Caco-2 (cell line): ENCODE measurements at regions not wholly inside any gene's neighbourhood (a gene's known extent, or its start where the extent isn't known, plus 50 kb on each side); places are given as distances from the start of the nearest gene placed in this dataset.

Source experiments
- BruUV-seq: library from RNA; stranded (reverse); fragments of 400-500 nt; replicated peaks from 2 replicates; lab custom pipeline; 2021; lab: Mats Ljungman, UMichigan
- CTCF ChIA-PET: fragments of 300-600 bp; sonication (Branson Sonifier 250); formaldehyde crosslinking; loops from one replicate; lab custom pipeline; 2022; ENCODE audit warnings: antibody characterized with exemption; lab: Charles Lee
- POLR2A ChIA-PET: fragments of 300-600 bp; sonication (Branson Sonifier 250); formaldehyde crosslinking; loops from one replicate; lab custom pipeline; 2022; ENCODE audit warnings: antibody characterized with exemption; lab: Charles Lee
- DNase-seq, 2 experiments: peaks; one replicate each; pipeline versions ENCODE4 v3.0.0 to v3.0.0-alpha.2; 2020 to 2022
- H3K27me3 ChIP-seq: replicated peaks from 2 replicates; pipeline ENCODE4 v1.6.0; 2011; ENCODE audit warnings: low read length; ENCODE audit not compliant: control insufficient read depth, insufficient read depth
- H3K36me3 ChIP-seq: 2 replicates; pipeline ENCODE4 v1.5.1; 2011; ENCODE audit warnings: low read length; ENCODE audit not compliant: control insufficient read depth, insufficient read depth
- H3K4me1 ChIP-seq: fragments of 250-450 bp; sonication (Bioruptor Pico); 2 replicates; pipeline ENCODE4 v1.5.1; 2020; ENCODE audit warnings: mild to moderate bottlenecking
- H3K4me3 ChIP-seq: 2 replicates; pipeline ENCODE4 v1.5.1; 2011; ENCODE audit warnings: low read depth, mild to moderate bottlenecking, control low read depth, low read length
- H3K9me3 ChIP-seq: fragments of 250-450 bp; sonication (Bioruptor Pico); 2 replicates; pipeline ENCODE4 v1.5.1; 2020; ENCODE audit warnings: mild to moderate bottlenecking, moderate library complexity
- H3K27ac Mint-ChIP-seq: one replicate; pipeline ENCODE4 v1.8.0; 2022; ENCODE audit warnings: mixed read lengths; ENCODE audit not compliant: unreplicated experiment
- H3K27me3 Mint-ChIP-seq: one replicate; pipeline ENCODE4 v1.8.0; 2022; ENCODE audit warnings: mixed read lengths; ENCODE audit not compliant: insufficient read depth, unreplicated experiment
- H3K36me3 Mint-ChIP-seq: one replicate; pipeline ENCODE4 v1.8.0; 2022; ENCODE audit warnings: mild to moderate bottlenecking, mixed read lengths; ENCODE audit not compliant: insufficient read depth, unreplicated experiment
- H3K4me1 Mint-ChIP-seq: one replicate; pipeline ENCODE4 v1.8.0; 2022; ENCODE audit warnings: low read depth, mixed read lengths; ENCODE audit not compliant: unreplicated experiment
- H3K4me3 Mint-ChIP-seq: one replicate; pipeline ENCODE4 v1.8.0; 2022; ENCODE audit warnings: mild to moderate bottlenecking, moderate library complexity, mixed read lengths; ENCODE audit not compliant: unreplicated experiment
- H3K9me3 Mint-ChIP-seq: one replicate; pipeline ENCODE4 v1.8.0; 2022; ENCODE audit warnings: mixed read lengths; ENCODE audit not compliant: unreplicated experiment
- intact Hi-C: fragments of 100-400 bp; cut with micrococcal nuclease; formaldehyde crosslinking; loops from one replicate; pipeline ENCODE4 v1.10.0; 2022; ENCODE audit not compliant: unreplicated experiment
- TF ChIP-seq, protein P1 (sequence below), 2 experiments: fragments of 200-600 bp in 1 of 2; IDR thresholded peaks; 1 replicate in 1 of 2; 2 replicates in 1 of 2; pipeline versions ENCODE4 v1.5.1 to v1.8.0; 2011 to 2022; ENCODE audit warnings: antibody characterized with exemption in 1 of 2, control low read depth in 1 of 2, inconsistent platforms in 1 of 2, low read depth in 1 of 2, low read length in 1 of 2, mild to moderate bottlenecking in 1 of 2, moderate library complexity in 1 of 2; ENCODE audit not compliant: insufficient read depth in 1 of 2, severe bottlenecking in 1 of 2, unreplicated experiment in 1 of 2

DNA sequence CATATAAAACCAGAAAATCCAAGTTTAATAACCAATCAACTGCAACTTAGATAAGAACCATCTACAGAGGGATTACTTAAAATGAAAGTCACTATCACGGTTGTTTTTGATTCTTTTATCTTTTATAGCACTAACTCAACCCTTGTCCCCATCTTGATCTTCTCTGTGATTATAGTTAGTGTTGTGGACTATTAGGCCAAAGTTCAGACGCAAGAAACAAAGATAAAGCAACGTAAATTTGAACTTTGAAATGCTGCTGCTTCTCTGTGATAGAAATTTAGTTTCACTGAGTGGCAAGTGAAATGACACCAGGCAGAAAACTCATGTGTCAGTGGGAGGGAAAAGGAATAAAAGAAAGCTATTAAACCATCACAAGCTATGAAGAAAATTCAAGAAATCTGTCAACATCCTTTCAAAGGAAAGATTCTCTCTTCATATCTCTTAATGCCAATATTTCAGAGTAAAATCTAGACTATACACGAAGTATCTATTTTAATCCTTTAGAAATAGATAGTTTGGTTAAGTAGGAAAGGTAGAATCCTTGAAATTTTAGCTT is 71.8 kb upstream of the MALRD1 start:
- H3K27me3 ChIP-seq = no peaks in the 10 kb centered on the region
- BruUV-seq = no TSS peak
- H3K27me3 Mint-ChIP-seq = no peaks in the 10 kb centered on the region
- H3K9me3 Mint-ChIP-seq = peaks cover 2% of the 10 kb centered on the region
- DNase-seq = peak in 1 of 2 experiments; percentile 13
- H3K4me1 ChIP-seq = peaks cover 34% of the 10 kb centered on the region
- ChIA-PET POLR2A (no interaction called here), CTCF (no interaction called here)
- H3K27ac Mint-ChIP-seq = peak overlapping the region; percentile 12
- H3K4me1 Mint-ChIP-seq = peaks cover 13% of the 10 kb centered on the region
- TF ChIP-seq, protein P1, sequence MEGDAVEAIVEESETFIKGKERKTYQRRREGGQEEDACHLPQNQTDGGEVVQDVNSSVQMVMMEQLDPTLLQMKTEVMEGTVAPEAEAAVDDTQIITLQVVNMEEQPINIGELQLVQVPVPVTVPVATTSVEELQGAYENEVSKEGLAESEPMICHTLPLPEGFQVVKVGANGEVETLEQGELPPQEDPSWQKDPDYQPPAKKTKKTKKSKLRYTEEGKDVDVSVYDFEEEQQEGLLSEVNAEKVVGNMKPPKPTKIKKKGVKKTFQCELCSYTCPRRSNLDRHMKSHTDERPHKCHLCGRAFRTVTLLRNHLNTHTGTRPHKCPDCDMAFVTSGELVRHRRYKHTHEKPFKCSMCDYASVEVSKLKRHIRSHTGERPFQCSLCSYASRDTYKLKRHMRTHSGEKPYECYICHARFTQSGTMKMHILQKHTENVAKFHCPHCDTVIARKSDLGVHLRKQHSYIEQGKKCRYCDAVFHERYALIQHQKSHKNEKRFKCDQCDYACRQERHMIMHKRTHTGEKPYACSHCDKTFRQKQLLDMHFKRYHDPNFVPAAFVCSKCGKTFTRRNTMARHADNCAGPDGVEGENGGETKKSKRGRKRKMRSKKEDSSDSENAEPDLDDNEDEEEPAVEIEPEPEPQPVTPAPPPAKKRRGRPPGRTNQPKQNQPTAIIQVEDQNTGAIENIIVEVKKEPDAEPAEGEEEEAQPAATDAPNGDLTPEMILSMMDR (IDR thresholded peaks at IDR 0.05; ENCODE audit: insufficient read depth in 1 of 2, low read depth in 1 of 2, low read length in 1 of 2, severe bottlenecking in 1 of 2, unreplicated experiment in 1 of 2) = no peak
- H3K36me3 ChIP-seq = no peaks in the 10 kb centered on the region
- peaks cover 3% of the 10 kb centered on the region; the same call in 1 of the 2 replicates for H3K9me3 ChIP-seq
- no peak overlapping the region for H3K4me3 ChIP-seq
- H3K36me3 Mint-ChIP-seq = no peaks in the 10 kb centered on the region
- intact Hi-C loops = loop anchor here (1.0 to 5.0 kb wide), 2 partner anchors 46 to 72 kb away; partner anchors contain the start of gene MALRD1
- peak overlapping the region; percentile 22 for H3K4me3 Mint-ChIP-seq

- Histone ChIP-seq H3K36me3 (no peaks in the 10 kb centered on the region), H3K4me3 (no peak overlapping the region), H3K9me3 (no peaks in the 10 kb centered on the region), H3K4me1 (peaks cover 33% of the 10 kb centered on the region), H3K27me3 (no peaks in the 10 kb centered on the region)
- H3K4me3 Mint-ChIP-seq = no peak overlapping the region
- no peaks in the 10 kb centered on the region for H3K27me3 Mint-ChIP-seq
- no peak for DNase-seq
- H3K4me1 Mint-ChIP-seq = peaks cover 13% of the 10 kb centered on the region
- H3K9me3 Mint-ChIP-seq = no peaks in the 10 kb centered on the region
- ChIA-PET POLR2A (no interaction called here), CTCF (no interaction called here)
- no peak overlapping the region for H3K27ac Mint-ChIP-seq
- intact Hi-C loops = no loop called here
- BruUV-seq = no TSS peak
- H3K36me3 Mint-ChIP-seq = no peaks in the 10 kb centered on the region
- TF ChIP-seq, protein P1 (IDR thresholded peaks at IDR 0.05; ENCODE audit: insufficient read depth in 1 of 2, low read depth in 1 of 2, low read length in 1 of 2, severe bottlenecking in 1 of 2, unreplicated experiment in 1 of 2) = no peak
These were observed 68.4 kb upstream of the MALRD1 start for GRCh38 chr10:18980089-18980629.

- Mint-ChIP-seq H3K27me3 (no peaks in the 10 kb centered on the region), H3K27ac (no peak overlapping the region), H3K9me3 (peaks cover 12% of the 10 kb centered on the region), H3K36me3 (no peaks in the 10 kb centered on the region), H3K4me1 (no peaks in the 10 kb centered on the region), H3K4me3 (no peak overlapping the region)
- Histone ChIP-seq H3K9me3 (peaks cover 18% of the 10 kb centered on the region), H3K27me3 (no peaks in the 10 kb centered on the region), H3K36me3 (no peaks in the 10 kb centered on the region), H3K4me3 (no peak overlapping the region), H3K4me1 (no peaks in the 10 kb centered on the region)
- DNase-seq = no peak
- ChIA-PET CTCF (no interaction called here), POLR2A (no interaction called here)
- intact Hi-C loops = no loop called here
- no TSS peak for BruUV-seq
- TF ChIP-seq, protein P1 (IDR thresholded peaks at IDR 0.05; ENCODE audit: insufficient read depth in 1 of 2, low read depth in 1 of 2, low read length in 1 of 2, severe bottlenecking in 1 of 2, unreplicated experiment in 1 of 2) = no peak
These were observed 64.1 kb upstream of the MALRD1 start for GRCh38 chr10:18984531-18984930.
